Renal cortex interstitium (tissue), 11 donors: ENCODE measurements at regions not wholly inside any gene's neighbourhood (a gene's known extent, or its start where the extent isn't known, plus 50 kb on each side); places are given as distances from the start of the nearest gene placed in this dataset.

Experiments
- DNase-seq, 11 donors: peaks; one replicate each; pipeline ENCODE4 v3.0.0-alpha.2; 2013; ENCODE audit warnings: low read depth in 9 of 11, low spot score in 4 of 11; ENCODE audit errors: extremely low read depth in 1 of 11

GRCh38 chr4:23162275-23162674 lies 469.5 kb downstream of the GBA3 start:
- DNase-seq: no peak

DNA sequence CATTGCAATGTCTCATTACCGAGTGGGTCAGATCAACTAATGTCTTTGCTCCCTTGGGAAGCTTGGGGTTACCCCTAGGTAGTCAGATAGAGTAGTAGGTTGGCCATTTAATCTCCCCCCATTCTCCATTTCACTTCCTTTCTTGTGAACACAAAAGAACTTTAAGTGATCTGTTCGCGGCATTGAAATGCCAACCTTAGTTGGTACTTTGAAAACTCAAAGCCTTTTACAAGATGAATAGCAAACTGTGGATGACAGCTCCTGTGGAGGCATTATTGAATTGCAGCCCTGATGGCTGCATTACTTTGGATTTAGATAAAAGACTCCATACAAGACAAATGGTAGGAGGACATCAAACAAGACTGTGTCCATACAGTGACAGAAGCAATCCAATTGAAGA lies 469.1 kb downstream of the GBA3 start:
- no peak for DNase-seq

DNA sequence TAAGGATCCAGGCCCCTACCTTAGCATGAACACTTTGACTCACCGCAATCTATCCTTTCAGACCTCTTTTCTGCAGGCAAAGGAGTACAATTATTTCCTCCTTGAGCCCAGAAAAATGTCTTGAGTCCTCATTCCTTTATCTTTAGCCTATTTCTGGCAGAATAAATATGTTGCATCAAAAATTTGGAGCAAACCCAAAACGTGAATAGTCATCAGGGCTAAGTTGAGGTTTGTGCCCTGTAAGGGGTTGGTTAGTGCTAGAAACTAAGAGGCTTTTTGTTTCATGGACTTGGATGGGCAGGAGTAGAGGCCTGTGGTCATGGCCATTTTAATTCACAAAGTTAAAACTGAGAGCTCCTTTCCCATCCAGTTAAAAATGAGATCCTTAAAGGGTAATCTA lies 460.3 kb downstream of the GBA3 start:
- no peak for DNase-seq

- no peak for DNase-seq
Observed at GRCh38 chr4:23149815-23150214, 457.1 kb downstream of the GBA3 start.

DNA sequence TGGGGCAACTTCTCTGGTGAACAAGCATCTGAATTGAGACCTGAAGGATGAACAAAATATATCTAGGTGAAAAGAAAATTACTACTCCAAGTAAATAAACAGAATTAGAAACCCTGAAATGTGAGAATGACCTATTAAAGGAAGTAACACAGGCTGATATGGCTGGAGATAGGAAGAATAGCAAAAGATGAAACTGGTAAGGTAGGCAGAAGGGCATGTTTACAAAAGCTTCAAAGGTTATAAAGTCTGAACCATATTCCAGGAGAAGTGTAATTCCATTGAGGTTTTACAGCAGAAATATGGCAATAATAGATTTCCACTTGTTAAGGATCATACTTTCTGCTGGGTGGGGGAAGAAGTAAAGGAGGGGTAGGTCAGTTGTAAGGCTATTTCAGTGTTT lies 452.0 kb downstream of the GBA3 start:
- no peak for DNase-seq

GRCh38 chr4:23135792-23136645 lies 443.3 kb downstream of the GBA3 start:
- DNase-seq: peak; percentile 19 to 54 (median 33)

DNA sequence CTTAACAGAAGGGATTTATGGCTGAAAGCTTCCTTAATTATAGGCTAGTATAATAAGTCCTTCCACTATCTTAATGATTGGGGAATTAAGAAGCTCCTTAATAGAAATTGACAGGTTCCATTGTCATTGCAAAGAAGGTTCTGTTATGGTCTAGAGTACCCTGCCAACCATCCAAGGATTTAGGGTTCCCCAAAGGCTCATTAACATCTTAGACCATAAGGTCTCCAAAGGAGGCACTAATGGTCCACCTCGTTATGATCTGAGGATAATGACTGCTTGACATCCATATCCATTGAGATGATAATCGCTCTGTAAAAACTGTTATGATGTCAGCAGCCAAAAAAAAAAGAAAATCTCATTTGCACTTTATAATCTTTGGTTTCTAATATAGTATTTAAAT lies 441.6 kb downstream of the GBA3 start:
- no peak for DNase-seq

GRCh38 chr4:23130845-23131244 lies 438.1 kb downstream of the GBA3 start:
- no peak for DNase-seq

DNA sequence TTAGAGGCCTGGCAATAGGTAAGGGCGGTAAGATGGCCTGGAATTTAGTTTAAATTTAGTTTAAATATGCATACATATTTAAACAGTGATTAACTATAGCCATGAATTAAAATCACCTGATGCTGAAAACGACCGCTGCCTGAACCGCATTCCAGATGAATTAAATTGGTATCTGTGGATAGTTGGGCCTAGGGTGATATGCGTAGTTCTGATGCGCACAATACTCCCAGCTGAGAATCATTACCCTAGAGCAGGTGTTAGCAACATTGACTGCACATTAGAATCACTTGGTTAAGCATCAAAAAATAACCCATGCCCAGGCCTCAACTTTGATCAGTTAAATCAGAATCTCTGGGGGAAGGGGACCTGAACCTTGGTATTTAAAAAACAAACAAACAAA lies 432.4 kb downstream of the GBA3 start:
- DNase-seq: no peak

DNA sequence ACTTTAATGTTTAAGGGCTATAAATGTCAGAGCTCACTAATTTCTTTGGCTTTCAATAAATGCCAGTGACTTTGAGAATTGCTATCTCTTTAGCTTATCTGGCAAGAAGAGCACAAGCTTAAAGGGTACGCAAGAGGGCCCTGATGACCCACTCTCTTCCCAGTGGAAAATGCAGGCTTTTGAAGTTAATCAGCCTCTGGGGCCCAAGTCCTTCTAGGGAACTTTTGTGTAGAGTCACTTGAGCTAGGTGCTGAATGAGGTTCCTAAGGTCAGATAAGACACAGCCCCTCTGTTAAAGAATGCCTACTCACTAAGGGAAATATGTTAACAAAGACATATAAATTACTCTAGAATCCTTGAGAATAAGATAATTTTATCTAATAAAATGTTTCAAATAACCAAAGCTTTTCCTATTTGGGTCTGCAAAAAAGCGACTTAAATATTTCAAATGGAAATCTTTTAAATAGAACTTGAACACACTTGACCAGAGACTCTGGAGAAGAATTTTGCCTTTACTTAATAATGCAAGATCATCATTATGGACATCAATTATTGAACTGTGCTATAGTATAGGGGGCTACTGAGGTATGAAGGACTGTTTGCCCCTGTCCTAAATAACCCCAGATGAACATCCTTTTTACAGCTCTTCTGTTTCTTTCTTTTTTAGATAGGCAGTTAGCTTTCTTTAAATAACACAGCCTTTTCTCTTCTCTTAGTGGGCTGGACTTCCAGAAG lies 430.1 kb downstream of the GBA3 start:
- DNase-seq: no peak

DNA sequence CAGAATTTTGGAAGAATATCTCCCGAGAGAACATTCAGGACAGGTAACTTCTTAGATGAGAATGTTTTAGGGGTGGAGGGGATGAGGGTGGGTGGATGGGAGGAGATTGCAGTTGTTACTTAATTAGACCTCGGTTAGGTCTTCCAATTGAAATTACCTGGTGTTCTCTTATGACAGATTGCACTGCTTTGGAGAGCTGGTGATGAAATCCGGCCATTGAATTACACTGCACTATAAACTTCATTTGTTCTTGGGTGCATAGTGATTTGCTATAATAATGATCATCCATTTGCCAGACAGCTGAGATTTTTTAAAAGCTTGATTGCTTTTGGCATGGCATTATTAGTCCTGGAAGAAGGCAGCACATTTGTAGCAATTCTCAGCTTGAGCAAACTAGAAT lies 427.6 kb downstream of the GBA3 start:
- no peak for DNase-seq

- no peak for DNase-seq
Observed at GRCh38 chr4:23117826-23118225, 425.1 kb downstream of the GBA3 start.

- no peak for DNase-seq
Observed at GRCh38 chr4:23114538-23114937, 421.8 kb downstream of the GBA3 start.

- DNase-seq: no peak
Observed at GRCh38 chr4:23113104-23113503, 420.4 kb downstream of the GBA3 start.

- no peak for DNase-seq
Observed at GRCh38 chr4:23106516-23106915, 413.8 kb downstream of the GBA3 start.

- DNase-seq: no peak
Observed at GRCh38 chr4:23105759-23106370, 413.1 kb downstream of the GBA3 start.

GRCh38 chr4:23097251-23097650 lies 404.5 kb downstream of the GBA3 start:
- no peak for DNase-seq

GRCh38 chr4:23091711-23092110 lies 399.0 kb downstream of the GBA3 start:
- no peak for DNase-seq

DNA sequence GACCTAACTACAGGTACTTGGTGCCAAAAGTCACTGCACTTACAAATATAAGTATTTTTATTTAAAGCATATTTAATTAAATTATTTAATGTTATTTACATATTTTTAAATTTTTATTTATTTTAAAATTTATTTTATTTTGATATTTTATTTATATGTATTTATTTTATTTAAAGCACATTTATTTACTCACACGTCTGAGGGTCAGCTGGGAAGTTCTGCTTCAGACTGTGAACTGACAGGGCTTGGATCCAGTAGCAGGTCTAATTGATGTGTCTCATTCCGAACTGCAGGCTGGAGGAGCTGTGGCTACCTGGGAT lies 392.5 kb downstream of the GBA3 start:
- no peak for DNase-seq

GRCh38 chr4:23084559-23085248 lies 392.0 kb downstream of the GBA3 start:
- no peak for DNase-seq
